ENCODE measurements at regions not wholly inside any gene's neighbourhood (a gene's known extent, or its start where the extent isn't known, plus 50 kb on each side); places are given as distances from the start of the nearest gene placed in this dataset.
A peak's percentile ranks its signal among the peaks of the same experiment; 100 is the strongest.

DNA sequence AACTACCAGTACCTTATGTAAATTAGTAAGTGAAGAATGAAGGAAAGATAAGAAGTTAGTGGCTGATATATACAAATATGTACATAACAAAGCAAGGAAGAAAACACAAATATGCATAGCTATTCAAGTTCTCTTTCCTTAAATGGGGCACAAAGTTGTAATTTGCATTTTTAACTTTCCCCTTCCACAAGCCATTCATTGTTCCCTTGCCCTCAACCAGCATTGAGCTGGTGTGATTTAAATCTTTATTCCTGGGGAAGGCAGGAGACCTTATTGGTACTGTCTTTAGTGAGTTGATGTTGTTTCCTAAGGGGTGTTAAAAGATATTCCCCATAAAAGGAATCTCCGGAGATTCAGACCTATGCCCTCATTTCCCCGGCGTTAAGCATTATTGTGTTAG lies 735.3 kb downstream of the PCDH18 start:
- Histone ChIP-seq H4K20me1 (ENCODE audit: control insufficient read depth, extremely low read depth, insufficient read depth, low read length) (no peaks in the 10 kb centered on the region), H3K79me2 (ENCODE audit: control insufficient read depth, insufficient read depth, low read length) (no peaks in the 10 kb centered on the region), H3K9ac (ENCODE audit: insufficient read depth, low read length) (no peak overlapping the region), H3K4me1 (ENCODE audit: control insufficient read depth, extremely low read depth, insufficient read depth, low read length) (no peaks in the 10 kb centered on the region), H3K36me3 (ENCODE audit: control insufficient read depth, insufficient read depth, low read length) (no peaks in the 10 kb centered on the region), H3K4me2 (ENCODE audit: extremely low read depth, insufficient read depth, low read length) (no peak overlapping the region), H2AFZ (ENCODE audit: low read length) (no peak overlapping the region), H3K27ac (ENCODE audit: insufficient read depth, low read length) (no peak overlapping the region), H3K9me3 (ENCODE audit: control insufficient read depth, insufficient read depth, low read depth, low read length) (no peaks in the 10 kb centered on the region), H3K27me3 (ENCODE audit: control insufficient read depth, insufficient read depth, low read length) (no peaks in the 10 kb centered on the region), H3K4me3 (replicated peaks in 1 of 4; ENCODE audit: control extremely low read depth in 1 of 4, insufficient read depth in 1 of 4, low read depth in 3 of 4, low read length in 4 of 4) (no peak overlapping the region)
- DNase-seq (ENCODE audit: low read depth in 2 of 2), result no peak
- no peak for TF ChIP-seq EZH2 (IDR thresholded peaks at IDR 0.05; ENCODE audit: low read length, missing control alignments)
- TF ChIP-seq, protein P1, sequence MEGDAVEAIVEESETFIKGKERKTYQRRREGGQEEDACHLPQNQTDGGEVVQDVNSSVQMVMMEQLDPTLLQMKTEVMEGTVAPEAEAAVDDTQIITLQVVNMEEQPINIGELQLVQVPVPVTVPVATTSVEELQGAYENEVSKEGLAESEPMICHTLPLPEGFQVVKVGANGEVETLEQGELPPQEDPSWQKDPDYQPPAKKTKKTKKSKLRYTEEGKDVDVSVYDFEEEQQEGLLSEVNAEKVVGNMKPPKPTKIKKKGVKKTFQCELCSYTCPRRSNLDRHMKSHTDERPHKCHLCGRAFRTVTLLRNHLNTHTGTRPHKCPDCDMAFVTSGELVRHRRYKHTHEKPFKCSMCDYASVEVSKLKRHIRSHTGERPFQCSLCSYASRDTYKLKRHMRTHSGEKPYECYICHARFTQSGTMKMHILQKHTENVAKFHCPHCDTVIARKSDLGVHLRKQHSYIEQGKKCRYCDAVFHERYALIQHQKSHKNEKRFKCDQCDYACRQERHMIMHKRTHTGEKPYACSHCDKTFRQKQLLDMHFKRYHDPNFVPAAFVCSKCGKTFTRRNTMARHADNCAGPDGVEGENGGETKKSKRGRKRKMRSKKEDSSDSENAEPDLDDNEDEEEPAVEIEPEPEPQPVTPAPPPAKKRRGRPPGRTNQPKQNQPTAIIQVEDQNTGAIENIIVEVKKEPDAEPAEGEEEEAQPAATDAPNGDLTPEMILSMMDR (conservative IDR thresholded peaks at IDR 0.05 in 1 of 2, IDR thresholded peaks at IDR 0.05 in 1 of 2; ENCODE audit: low read depth in 1 of 2, low read length in 2 of 2), result no peak

DNA sequence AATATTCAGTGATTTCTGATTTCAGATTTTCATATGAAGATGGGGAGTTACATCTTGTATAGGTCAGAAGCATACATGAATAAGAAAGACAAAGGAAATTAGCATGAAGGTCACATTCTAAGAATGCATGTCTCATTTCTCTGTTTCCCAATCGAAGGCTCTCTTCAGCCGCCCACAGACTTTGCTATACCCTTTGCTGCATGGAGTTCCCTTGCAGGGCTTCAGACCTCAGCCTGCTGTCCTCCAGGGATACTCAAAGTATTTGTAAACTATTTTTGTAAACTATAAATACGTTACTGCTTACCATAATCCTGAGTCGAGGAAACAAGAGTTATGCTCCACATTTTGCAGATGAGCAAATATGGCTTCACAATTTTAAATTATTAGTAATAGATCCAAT lies 738.4 kb downstream of the PCDH18 start:
- TF ChIP-seq, protein P1 (conservative IDR thresholded peaks at IDR 0.05 in 1 of 2, IDR thresholded peaks at IDR 0.05 in 1 of 2; ENCODE audit: low read depth in 1 of 2, low read length in 2 of 2), result no peak
- TF ChIP-seq EZH2 (IDR thresholded peaks at IDR 0.05; ENCODE audit: low read length, missing control alignments), result no peak
- Histone ChIP-seq H3K4me2 (ENCODE audit: extremely low read depth, insufficient read depth, low read length) (no peak overlapping the region), H3K27me3 (ENCODE audit: control insufficient read depth, insufficient read depth, low read length) (no peaks in the 10 kb centered on the region), H3K4me1 (ENCODE audit: control insufficient read depth, extremely low read depth, insufficient read depth, low read length) (no peaks in the 10 kb centered on the region), H3K36me3 (ENCODE audit: control insufficient read depth, insufficient read depth, low read length) (no peaks in the 10 kb centered on the region), H3K79me2 (ENCODE audit: control insufficient read depth, insufficient read depth, low read length) (no peaks in the 10 kb centered on the region), H3K9me3 (ENCODE audit: control insufficient read depth, insufficient read depth, low read depth, low read length) (no peaks in the 10 kb centered on the region), H2AFZ (ENCODE audit: low read length) (no peak overlapping the region), H3K9ac (ENCODE audit: insufficient read depth, low read length) (no peak overlapping the region), H3K27ac (ENCODE audit: insufficient read depth, low read length) (no peak overlapping the region), H3K4me3 (replicated peaks in 1 of 4; ENCODE audit: control extremely low read depth in 1 of 4, insufficient read depth in 1 of 4, low read depth in 3 of 4, low read length in 4 of 4) (no peak overlapping the region), H4K20me1 (ENCODE audit: control insufficient read depth, extremely low read depth, insufficient read depth, low read length) (no peaks in the 10 kb centered on the region)
- no peak for DNase-seq (ENCODE audit: low read depth in 2 of 2)

DNA sequence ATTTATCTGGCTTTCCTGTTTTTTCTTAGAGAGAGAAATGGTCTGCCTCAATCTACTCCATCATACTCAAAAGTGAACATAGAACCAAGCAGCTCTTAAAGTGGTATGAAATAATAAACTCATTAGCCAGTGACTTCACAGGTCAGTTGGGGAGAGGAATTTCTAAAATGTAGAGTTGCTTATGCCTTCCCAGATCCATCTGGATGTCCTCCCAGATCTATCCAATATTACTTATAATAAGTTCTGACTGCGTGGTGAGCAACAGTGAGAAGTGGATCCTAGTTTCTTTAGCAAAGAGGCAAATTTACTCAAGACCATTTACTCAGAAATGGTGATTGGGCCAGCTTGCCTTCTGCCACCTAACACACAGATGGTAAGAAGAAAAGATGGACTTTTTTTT lies 748.0 kb downstream of the PCDH18 start:
- Histone ChIP-seq H3K4me3 (replicated peaks in 1 of 4; ENCODE audit: control extremely low read depth in 1 of 4, insufficient read depth in 1 of 4, low read depth in 3 of 4, low read length in 4 of 4) (no peak overlapping the region), H3K4me1 (ENCODE audit: control insufficient read depth, extremely low read depth, insufficient read depth, low read length) (no peaks in the 10 kb centered on the region), H2AFZ (ENCODE audit: low read length) (no peak overlapping the region), H3K36me3 (ENCODE audit: control insufficient read depth, insufficient read depth, low read length) (no peaks in the 10 kb centered on the region), H3K4me2 (ENCODE audit: extremely low read depth, insufficient read depth, low read length) (no peak overlapping the region), H3K27me3 (ENCODE audit: control insufficient read depth, insufficient read depth, low read length) (no peaks in the 10 kb centered on the region), H3K9ac (ENCODE audit: insufficient read depth, low read length) (no peak overlapping the region), H3K27ac (ENCODE audit: insufficient read depth, low read length) (no peak overlapping the region), H3K79me2 (ENCODE audit: control insufficient read depth, insufficient read depth, low read length) (no peaks in the 10 kb centered on the region), H4K20me1 (ENCODE audit: control insufficient read depth, extremely low read depth, insufficient read depth, low read length) (no peaks in the 10 kb centered on the region), H3K9me3 (ENCODE audit: control insufficient read depth, insufficient read depth, low read depth, low read length) (no peaks in the 10 kb centered on the region)
- TF ChIP-seq, protein P1 (conservative IDR thresholded peaks at IDR 0.05 in 1 of 2, IDR thresholded peaks at IDR 0.05 in 1 of 2; ENCODE audit: low read depth in 1 of 2, low read length in 2 of 2), result no peak
- no peak for TF ChIP-seq EZH2 (IDR thresholded peaks at IDR 0.05; ENCODE audit: low read length, missing control alignments)
- DNase-seq (ENCODE audit: low read depth in 2 of 2), result peak in 1 of 2 donors; percentile 9

Data from fibroblast of lung (primary cell).